NCI-H1092 (cell line): ENCODE measurements at regions not wholly inside any gene's neighbourhood (a gene's known extent, or its start where the extent isn't known, plus 50 kb on each side); places are given as distances from the start of the nearest gene placed in this dataset.
"Not testable (repeated sequence)": the region's sequence is repeated elsewhere in the genome, so short reads cannot be mapped to it uniquely, and the experiment has no call there.

ENCODE experiments used
- DNase-seq: peaks from one replicate; lab custom pipeline; 2025; lab: John Stamatoyannopoulos, UW

DNA sequence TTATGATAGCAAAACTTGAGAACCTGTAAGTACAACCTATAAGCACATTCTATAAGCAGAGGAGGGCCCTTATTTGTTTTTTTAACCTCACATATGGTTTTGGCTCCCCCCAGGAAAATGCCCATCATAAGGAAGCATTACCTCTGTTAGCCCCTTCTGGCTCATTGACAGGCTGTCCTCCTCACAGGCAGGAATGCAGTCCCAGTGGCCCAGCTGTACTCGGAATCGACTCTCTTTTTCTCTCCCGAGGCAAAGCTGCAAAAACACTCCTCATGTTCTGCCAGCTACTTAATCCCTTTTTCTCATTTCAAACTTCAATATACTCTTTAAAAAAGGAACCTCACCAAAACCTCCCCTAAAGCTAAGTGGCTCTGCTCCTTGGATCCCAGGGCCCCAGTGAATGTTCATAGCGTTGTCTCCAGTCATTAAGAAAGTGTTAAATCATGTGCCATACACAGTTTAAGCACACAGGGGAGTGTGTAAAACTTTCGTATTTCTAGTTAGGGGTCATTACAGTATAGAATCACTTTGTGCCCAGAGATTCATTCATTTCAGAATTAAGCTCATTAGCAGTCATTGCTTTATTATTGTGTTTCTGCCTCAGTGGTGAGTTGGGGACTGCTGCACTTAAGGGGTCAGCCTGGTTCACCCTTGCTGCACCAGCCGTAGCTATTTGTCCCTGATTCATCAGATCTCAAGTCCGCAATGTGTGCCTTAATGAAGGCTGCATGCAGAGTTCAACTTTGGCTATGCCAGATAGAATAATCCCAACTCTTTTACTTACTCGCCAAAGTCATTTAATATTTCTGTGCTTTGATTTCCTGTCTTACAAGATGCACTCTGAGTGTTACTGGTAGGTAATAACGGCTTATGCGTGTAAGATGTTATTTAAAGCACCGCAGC lies 57.6 kb downstream of the JRKL start:
- no peak for DNase-seq

DNA sequence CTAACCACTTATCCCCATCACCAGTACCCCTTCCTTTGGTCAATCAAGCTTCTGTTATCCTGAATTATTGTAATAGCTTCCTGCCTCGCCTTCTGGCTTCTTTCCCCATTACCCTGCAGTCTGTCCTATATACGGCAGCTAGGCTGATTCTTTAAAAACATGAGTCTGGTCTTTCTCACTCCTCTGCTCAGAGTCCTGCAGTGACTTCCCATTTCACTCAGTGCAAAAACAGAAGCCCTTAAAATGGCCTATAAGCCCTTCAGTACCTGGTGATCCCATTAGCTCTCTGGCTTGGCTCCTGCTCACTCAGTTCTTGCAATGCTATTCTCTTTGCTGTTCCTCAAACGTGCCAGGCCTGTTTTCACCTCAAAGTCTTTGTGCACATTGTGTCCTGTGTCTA lies 58.4 kb downstream of the JRKL start:
- no peak for DNase-seq

DNA sequence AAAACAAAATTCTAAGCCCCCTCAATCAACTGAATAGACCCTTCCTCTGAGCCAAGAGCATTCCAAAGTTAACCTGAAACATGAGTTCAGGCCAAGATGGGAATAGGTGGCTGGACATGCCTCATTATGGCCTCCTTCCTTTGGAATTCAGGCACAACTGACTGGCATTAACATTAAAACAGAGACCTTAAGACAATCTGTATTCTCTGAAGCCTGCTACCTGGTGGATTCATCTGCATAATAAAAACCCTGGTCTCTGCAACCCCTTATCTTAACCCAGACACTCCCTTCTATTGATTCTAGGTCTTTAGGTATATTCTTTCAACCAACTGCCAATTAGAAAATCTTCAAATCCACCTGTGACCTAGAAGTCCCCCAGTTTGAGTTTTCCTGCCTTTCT lies 66.3 kb downstream of the JRKL start:
- DNase-seq = no peak

DNA sequence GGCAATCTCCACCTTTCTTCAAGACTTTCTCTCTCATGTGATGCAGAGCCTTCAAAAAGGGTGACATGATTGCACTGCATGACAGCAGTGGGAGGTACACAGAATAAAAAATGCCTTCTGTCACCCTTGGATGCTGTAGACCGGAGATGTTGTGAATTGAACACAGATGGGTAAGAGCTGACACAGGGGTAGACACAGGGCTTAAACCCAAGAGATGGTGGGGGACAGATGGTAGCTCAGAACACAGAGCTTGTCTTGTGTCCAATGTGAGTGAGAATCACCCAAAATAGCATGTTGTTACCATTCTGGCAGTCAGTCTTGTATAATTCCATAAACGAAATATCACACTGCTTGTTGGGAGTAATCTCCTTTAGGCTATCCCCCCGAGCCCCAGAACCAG lies 69.9 kb downstream of the JRKL start:
- no peak for DNase-seq

DNA sequence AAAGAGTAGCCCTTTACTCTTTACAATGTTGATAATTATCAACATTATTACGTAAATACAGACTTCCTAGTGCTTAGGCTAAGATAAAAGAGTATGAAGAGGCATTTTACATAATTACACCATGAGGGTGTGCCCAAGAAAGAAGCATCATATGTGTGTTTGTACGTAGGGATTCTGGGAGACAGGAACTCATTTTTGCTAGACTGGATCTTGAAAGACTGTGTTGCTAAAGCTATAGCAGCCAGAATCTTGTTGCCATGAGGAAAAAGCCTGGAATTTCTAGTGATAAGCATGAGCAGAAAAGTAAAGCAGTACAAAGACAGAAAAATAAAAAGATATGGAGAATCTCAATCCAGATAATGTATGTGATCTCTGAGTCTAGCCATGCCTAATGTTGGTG lies 72.1 kb downstream of the JRKL start:
- no peak for DNase-seq

DNA sequence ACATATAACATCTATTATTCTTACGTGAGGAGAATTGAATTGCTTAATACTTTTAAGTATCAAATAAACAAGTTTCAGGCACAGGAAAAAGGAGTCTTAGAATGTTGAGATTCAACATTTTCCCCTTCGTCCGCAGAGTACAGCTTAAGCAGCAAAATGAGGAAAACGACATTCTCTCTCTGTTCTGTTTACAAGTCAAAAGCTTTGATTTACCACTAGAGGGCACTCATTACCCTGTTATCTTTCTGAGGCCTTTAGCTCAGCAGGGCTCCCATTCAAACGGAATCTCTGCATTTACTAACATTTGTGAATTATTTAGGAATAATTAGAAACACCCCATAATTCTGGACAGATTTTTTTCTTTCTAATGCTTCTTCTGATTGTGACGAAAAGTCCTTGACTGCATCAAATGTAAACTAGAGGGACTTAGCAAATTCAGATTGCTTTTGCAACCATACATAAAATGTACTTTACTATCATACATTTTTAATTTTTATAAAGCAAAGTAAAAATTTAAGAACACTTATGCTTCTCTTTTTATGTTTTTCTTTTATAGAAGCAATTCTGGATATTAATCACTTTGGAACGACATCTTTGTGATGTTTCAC lies 75.0 kb downstream of the JRKL start:
- peak; percentile 59 for DNase-seq

DNA sequence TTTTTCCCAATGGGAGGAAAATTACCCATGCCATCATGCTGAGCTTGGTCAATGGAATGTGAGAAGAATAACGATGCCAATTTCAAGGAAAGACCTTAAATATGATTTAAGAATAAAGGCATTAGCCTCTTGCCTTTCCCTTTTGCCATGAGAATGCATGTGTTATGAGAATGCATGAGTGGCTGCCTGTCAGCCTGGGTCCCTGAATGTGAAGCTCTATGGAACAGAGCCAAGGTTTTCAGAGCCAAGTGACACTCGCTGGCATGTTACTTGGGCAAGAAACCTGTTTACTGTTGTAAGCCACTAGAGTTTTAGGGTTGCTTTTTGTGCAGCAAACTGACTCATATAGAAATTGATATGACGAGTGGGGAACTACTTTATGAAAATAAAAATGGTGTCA lies 75.7 kb downstream of the JRKL start:
- no peak for DNase-seq

DNA sequence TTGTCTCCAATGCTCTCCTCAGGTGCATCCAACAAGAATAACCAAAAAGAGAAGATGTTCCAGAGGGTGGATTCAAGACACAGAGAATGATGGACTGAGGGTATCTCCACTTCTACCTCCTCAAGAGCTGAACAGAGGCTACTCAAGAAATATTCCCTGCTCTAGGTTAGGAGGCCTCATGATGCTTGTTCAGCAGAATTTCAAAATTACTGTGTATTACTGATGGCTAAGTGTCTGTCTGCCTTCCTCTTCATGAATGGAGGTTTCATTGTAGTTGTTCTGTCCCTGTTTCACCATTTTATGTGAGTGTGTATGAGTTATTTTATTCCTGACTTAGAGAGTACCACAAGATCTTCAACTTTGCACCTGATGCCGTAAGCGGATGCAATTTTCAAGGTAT lies 76.8 kb downstream of the JRKL start:
- no peak for DNase-seq

DNA sequence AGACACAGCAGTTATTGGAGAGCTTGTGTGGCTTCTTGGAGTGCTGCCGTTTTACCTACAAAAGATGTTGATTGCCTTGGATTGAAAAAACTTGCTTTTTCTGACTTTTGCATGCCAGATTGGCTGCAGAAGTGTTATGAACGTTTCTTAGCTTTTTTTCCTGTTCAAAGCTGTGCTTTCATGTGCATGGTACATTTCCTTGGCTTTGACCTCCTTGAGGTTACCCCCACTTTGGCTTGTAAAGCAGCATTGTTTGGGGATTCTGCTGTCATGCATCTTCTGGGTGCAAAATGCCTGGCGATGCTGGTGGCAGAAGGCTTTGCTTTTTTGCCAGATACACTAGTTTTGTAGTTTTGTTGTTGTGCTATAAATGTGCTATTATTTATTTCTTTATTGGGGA lies 80.0 kb downstream of the JRKL start:
- no peak for DNase-seq

DNA sequence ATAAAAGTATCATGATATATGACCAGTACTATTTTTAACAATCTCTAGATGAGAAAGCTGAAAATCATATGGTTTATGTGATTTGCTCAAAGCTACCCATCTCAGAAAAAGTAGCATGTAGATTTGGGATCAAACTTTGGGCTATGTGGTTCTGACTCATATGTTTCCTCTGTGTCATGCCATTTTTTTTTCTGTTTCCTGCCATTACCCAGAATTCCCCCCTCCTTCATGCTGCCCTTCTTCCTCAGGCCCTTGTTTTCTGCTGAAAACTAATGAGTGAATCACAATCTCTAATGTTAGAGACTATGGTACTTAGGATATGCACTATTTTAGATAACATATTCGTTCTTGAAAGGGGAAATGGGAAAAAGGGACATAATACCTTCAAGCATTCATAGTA lies 80.7 kb downstream of the JRKL start:
- no peak for DNase-seq

DNA sequence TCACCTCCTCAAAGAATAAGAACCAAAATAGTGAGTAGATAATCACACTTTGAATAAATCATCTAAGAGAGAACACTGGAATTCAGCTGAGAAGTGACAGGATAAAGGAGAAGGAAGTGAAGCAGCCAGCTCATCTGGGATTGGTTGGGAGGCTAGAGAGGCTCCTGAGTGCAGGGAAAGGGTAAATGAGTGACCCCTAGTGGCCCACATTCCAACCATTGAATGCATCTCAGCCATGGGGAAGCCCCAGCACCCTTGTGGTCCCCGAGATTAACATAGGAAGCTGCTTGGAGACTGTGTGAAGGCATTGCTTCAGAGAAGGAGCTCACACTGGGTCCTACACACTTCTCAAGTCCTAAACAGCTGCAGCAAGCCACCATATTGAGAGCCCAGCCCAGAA lies 82.3 kb downstream of the JRKL start:
- no peak for DNase-seq

DNA sequence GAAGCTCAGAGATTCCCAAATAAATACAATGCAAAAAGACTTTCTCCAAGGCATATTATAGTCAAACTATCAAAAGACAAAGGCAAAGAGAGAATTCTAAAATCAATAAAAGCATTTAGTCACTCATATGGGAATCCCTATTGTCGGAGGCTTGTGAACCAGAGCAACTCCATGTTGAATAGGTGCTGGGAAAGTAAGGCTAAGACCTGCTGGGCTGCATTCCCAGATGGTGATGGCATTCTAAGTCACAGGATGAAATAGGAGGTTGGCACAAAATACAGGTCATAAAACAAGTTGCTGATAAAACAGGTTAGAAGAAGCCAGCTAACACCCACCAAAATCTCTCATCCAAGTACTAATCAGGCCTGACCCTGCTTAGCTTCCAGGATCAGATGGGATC lies 84.5 kb downstream of the JRKL start:
- no peak for DNase-seq

DNA sequence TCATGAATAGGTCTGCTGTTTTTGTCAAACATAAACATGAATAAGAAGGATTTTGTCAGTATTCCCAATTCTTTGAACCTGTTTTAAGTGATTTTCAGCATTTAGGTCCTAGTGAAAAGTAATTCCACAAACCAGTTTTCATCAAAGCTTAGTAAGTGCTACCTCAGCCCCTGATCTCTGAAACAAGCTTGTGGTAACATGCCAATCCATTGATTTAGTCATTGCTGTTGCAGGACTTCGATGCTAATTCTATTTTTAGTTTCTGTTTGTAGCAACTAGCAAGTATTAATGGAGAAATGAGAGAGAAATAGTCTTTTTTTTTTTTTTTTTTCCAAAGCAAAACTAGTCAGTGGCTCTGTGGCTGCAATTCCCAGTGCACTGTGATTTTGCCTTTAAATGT lies 91.4 kb downstream of the JRKL start:
- no peak for DNase-seq

DNA sequence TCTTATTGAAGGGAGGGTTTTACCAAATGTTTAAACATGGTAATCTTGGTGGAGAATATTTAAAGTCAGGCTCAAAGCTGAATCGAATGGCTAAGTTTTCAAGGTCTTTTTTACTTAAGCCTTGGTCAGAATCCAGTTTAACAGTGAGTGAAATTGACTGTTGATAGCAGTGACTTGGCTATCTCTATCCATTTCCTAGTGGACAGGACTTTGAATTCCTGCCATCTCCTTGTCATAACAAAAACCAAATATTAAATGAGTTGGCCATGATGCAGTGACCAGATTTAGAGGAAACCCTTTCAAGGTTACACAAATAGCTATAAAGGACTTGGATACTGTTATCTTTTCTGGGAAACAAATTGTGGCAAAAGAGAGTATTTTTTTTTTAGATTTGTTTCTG lies 92.0 kb downstream of the JRKL start:
- DNase-seq = no peak

DNA sequence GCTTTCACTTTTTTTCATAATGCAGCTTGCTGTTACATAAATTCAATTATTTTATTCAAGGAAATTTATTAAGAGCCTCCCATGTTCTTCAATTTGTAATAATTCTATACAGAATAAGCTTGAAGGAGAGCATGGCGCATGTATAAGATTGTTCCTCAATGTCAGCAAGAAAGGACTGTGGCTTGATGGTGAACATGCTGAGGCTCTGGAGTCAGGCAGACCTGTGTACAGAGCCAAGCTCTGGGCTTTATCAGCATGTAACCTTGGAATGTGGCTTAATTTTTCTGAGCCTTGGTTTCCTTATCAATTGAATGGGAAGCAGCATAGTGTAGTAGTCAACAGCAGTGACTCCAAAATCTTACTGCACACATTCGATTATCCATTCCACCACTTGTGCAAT lies 92.4 kb downstream of the JRKL start:
- DNase-seq = no peak

DNA sequence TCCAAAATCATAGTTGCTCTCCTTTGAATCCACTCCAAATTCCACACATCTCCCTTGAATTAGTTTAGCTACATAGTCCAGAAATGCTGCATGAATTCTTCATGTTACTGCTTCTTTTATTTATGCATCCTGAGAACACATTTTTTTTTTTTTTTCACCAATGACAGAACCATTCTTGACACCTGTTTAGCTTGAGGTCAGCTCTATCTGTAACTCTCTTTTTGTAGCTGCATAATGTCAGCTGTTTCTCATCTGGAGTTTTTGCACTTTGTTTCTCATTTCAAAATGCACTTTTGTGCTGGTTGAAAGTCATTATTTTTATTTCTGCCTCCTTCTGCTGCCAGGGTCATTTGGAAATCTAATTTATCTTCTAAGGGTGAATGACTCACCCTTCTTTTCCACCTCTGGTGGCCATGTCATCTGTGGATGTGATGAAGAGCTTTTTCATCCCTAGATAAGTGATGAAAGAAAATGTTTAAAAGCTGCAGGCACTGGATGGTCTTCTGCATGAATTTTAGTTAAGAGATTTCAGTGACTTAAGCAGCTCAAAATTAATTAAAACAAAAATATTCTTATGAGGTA lies 93.7 kb downstream of the JRKL start:
- DNase-seq = no peak

DNA sequence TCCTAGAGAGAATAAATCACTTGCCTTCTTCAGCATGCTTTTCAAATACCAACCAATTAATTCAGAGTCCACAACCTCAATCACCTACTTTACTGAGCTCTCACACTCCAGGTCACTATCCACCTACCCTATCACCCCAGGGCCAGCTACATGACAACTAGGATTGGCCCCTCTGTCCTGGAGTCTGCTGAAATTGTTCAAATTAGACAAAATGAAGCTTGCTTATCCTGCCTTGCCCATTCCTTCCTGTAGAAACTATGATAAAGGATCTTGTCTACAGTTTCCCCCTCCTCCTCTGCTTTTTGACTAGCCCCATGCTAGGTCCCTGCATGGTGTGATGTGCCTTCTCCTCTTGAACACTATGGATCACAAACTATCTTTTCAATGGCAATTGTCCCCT lies 94.5 kb downstream of the JRKL start:
- DNase-seq = no peak

DNA sequence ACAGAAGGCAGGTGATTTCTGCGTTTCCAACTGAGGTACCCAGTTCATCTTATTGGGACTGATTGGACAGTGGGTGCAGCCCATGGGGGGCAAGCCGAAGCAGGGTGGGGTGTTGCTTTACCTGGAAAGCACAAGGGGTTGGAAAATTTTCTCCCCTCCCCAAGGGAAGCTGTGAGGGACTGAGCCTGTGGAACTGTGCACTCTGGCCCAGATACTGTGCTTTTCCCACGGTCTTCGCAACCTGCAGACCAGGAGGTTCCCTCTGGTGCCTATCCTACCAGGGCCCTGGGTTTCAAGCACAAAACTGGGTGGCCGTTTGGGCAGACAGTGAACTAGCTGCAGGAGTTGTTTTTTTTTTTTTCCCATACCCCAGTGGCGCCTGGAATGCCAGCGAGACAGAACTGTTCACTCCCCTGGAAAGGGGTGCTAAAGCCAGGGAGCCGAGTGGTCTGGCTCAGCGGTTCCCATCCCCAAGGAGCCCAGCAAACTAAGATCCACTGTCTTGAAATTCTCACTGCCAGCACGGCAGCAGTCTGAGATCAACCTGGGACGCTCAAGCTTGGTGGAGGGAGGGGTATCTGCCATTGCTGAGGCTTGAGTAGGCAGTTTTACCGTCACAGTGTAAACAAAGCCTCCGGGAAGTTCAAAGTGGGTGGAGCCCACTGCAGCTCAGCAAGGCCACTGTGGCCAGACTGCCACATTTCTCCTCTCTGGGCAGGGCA lies 97.2 kb downstream of the JRKL start:
- no peak for DNase-seq

DNA sequence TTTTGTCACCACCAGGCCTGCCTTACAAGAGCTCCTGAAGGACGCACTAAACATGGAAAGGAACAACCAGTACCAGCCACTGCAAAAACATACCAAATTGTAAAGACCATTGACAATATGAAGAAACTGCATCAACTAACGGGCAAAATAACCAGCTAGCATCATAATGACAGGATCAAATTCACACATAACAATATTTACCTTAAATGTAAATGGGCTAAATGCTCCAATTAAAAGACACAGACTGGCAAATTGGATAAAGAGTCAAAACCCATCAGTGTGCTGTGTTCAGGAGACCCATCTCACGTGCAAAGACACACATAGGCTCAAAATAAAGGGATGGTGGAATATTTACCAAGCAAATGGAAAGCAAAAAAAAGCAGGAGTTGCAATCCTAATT lies 99.1 kb downstream of the JRKL start:
- DNase-seq = not testable (repeated sequence)

DNA sequence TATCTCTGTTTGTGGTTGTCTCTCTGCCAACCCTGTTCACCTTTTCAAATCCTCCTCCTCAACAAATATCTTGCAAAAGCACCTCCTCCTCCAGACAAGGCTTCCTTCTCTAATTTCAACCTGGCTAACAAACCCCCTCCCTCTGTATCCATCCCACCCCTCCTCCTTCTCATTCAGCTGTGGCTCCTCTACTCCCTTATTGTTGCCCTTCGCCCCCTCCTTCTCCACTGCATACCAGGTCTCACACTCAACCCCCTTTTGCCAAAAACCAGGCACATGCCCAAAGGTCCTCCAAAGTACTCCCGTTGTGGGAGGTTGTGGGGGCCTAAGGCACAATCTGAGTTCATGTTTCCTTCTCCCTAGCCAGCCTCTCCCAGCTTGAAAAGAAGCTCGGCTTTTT lies 110.6 kb downstream of the JRKL start:
- DNase-seq = no peak

DNA sequence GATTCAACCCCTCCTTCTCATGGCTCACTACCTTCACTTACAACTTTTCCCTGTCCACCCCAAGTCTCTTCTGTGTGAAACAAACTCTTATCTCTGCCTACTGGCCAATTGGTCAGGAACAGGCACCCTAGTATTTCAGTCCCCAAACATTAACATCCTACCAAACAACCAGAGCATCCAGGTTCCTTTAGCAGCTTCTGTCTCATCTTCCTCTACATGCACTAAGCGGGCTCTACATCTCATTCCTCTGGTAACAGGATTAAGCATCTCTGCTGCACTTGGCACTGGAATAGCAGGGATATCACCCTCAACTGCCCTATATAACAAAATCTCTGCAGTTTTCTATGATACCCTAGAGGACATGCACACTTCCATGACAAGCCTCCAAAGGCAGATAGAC lies 116.2 kb downstream of the JRKL start:
- no peak for DNase-seq

DNA sequence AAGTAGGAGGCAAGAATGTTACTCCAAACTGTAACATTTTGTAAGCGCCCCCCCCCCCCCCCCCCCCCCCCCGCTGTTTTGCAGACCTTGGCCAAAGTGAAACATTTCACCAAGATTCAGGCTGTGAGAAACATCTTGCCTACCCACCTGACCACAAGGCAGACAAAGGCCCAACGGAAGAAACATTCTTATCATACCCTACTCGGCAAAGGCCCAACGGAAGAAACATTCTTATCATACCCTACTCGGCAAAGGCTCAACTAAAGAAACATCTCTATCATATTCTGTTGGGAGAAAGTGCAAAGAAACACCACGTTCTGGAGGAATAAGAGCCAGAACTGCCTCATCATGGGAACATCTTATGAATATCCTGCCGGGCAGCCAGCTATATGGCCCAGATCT lies 117.1 kb downstream of the JRKL start:
- no peak for DNase-seq

DNA sequence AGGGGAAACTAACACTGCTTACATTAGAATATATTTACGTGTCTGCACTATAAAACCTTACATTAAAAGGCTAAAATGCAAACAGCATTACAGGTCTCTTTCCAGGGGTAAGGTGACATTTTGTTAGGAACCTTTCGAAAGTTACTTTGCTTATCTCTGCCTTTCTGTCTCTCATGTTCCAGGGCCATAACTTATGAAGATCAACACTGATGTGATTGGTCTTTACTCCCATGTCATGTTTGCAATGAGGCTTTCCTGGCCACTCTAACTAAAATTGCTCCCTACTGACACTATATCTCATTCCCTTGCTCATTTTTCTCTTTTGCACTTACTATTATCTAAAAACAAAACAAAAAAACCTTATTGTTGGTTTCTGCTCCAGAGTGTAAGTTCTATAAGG lies 119.0 kb downstream of the JRKL start:
- no peak for DNase-seq
